Hematopoietic multipotent progenitor cell (in vitro differentiated cells): ENCODE measurements at regions not wholly inside any gene's neighbourhood (a gene's known extent, or its start where the extent isn't known, plus 50 kb on each side); places are given as distances from the start of the nearest gene placed in this dataset.

Source experiments
- DNase-seq, 3 donors: peaks; one replicate each; pipeline ENCODE4 v3.0.0-alpha.2; 2011 to 2015; ENCODE audit warnings: low read depth in 2 of 3, low spot score in 2 of 3

DNA sequence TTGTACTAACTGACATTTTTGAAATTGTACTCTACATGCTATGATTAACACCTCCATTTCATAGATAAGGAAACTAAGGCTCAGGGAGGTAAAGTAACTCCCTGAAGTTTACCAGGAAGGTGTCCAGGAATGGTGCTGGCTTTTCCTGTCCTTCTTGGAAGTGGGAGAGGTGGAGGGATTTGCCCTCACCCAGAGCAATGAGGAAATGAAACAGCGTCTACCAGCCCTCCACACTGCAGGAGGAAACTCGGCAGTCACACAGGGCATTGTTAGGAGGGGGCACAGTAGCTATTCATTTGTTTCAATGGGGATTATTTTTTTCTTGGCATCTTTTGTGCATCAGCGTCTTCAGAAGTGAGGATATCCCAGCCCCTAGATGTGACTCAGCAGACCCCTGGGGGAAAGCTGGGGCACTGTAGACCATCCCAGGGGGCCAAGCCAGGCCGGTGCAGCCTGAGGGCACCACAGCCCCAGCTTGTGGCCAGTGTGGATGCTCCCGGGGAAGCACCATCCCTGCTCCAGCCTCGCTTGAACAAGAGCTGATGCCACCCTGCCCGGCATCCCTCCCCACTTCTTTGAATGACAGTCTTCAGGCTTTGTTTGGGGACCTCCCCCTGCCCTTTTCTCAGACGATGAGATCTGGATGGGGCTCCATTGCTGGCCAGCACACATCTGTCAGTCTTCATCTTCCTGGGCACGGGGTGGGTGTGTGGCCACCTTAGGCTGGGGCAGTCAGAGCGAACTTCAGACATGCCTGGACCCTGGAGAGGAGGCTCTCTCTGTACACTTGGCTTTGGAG, 224.4 kb upstream of the PMEPA1 start:
- DNase-seq: no peak

DNA sequence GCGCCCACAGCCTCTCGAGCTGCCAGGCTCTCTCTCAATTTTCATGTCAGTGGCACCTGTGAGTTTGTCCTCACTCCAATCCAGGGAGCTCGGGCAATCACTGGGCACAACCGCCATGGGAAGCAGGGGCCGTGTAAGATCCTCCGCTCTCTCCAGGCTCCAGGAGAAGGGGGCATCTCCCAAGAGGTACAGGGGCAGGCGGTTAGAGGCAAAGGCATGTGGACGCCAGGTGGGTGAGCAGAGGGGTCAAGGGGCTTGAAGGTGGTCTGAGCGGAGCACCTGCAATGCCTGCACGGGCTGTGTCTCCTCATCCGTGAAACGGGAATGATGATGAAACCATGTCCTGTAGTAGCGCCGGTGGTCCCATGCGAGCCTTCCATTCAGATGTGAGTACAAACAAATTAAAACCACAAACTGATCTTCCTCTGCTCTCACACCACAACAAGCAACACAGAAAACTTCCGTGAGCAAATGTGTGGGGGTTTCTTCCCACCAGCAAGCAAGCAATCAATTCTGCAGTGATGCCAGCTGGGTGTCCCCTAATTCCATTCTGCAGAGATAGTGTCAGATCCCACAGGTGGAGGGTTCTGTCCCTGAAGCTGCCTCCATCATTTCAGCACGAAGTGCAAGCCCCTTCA, 222.5 kb upstream of the PMEPA1 start:
- DNase-seq: no peak

DNA sequence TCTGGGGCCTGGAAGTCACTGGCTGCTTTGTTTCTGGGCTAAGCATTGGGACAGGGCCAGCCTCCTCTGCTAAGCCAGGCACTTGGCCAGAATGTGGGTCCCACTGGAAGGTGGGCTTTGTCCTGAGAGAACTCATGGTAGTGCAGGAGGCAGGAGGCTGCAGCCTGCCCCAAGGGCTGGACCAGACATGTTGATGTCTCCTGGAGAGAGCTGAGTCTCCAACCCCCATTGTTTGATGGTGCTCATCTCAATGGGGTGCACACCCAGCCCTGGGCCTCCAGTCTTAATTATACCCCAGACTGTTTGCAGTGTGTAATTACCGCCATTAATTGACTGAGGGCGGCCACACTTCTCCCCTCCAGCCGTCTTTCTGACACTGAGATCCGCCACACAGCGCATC, 220.5 kb upstream of the PMEPA1 start:
- no peak for DNase-seq

DNA sequence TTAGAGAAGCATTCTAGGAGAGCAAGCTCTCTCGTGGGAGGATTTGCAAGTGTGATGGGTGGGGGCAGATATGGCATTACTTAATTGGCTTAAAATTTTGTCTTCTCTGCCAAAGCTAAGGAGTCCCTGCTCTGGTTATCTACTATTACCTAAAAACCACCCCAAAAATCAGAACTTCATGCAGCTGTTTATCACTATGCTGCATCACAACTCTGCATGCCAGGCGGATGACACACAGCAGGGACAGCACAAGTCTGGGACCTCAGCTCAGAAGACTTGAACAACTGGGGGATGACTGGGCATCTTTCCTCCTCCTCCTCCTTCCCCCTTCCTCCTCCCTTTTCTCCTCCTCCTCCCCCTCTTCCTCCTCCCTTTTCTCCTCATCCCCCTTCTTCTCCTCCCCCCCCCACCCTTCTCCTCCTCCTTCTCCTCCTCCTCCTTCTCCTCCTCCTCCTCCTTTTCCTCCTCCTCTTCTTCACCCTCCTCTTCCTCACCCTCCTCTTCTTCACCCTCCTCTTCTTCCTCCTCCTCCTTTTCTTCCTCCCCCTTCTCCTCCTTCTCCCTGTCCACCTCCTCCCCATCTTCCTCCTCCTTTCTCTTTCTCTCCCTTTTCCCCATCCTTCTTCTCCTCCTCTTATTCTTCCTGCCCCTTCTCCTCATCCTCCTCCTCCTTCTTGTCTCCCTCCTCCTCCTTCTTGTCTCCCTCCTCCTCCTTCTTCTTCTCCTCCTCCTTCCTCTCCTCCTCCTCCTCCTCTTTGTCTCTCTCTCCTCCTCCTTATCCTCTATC, 218.6 kb upstream of the PMEPA1 start:
- DNase-seq: no peak

DNA sequence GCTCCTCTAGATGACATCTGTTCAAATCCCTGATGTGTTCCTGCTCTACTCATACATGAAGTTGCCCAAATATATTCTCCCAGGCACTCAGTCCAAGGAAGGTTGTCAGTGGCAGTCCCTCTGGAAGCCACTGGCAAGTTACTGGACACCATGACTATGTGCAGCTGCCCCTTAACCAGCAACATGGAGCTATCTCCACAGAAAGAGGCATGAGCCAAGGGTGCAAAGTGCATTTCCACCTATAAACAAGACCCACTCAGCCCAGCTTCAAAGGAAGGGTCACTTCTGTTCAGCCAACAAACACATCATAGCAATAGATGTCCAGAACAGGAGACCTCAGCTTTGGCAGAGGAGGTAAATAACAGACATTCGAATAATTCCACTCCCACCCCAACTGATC, 217.6 kb upstream of the PMEPA1 start:
- no peak for DNase-seq

DNA sequence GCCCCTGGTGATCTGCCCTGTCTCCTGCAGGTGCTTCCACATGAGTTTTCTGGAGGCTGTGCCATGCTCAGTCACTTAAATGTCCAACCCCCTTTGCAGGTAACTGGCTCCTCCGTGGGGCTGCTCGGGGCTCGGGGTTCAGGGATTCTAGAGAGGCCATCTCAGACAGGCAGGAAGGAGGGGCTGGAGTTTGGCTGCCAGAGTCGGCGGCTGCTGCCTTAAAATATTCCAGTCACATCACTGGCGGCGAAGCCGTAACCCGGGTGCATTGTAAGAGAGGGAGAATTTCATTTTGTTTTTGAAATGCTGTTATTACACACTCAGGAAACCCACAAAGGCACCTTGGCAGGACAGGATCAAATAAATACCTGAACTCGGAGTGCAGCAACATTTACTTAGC, 212.9 kb upstream of the PMEPA1 start:
- no peak for DNase-seq

DNA sequence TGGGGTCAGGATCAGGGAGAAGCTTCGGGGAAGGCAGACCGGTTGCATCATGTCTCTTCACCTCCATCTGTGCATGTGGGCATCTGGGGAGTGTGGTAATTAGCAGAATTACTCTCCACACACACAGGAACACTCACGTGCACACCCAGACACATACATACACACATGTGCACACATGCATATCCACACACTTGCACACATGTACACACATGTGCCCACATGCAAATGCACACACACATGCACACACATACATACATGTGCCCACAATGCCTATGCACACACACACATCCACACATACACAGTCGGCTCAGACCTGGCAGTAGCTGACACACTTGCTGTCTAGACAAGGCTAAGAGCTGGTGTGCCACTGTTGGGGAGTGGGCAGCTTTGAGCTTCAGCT, 212.3 kb upstream of the PMEPA1 start:
- no peak for DNase-seq

DNA sequence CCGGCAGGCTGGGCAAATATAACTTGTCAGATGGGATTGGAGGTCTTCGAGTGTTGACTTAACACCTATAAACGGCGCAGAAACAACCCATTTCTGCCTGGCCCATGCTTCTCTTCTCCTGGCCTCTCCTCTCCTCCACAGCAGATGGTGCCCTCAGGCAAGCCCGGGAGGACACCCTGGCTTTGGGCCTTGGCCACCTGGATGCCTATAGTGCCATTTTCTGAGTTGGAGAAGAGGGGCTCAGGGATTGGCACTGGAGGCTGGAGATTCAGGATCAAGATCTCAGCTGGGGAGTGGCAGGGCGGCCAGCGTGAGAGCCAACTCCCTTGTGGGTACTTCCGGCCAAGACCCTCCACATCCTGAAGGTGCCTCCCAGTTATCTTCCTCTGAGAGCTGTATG, 211.9 kb upstream of the PMEPA1 start:
- no peak for DNase-seq

DNA sequence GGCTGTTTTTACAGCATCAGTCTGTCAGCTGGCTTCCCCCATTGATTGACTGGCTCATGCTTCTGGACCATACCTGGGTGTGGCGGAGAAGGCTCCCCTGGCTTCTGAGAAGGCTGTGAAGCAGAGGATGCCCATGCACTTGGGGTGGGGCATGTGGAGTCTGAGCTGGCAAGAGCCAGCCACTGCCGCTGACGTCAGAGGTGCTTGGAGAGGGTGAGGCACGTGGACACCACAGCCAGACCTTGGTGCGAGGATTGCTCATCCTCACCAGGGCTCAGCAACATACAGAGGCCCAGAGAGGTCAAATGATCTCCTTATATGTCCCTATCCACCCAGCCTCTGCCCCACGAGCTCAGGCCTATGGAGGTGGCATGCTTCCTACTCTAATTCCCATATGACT, 211.2 kb upstream of the PMEPA1 start:
- DNase-seq: no peak

DNA sequence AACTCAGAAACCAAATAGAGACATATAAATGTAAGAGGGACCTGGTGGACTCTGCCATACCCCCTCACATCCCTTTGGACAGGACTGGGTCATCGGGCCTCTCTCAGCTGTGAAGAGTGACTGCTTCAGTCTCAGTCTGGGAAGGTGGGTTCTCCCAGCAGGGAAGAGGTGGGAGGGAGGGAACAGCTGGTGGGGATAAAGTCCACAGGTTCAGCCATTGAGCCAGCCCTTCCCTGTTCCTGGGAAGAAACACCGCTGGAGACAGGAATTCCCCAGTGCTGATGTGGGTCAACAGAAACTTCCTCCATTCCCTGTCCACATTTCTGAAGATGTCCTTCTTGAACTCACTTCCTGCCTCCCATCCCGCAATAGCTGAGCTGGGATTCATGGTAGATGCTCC, 209.2 kb upstream of the PMEPA1 start:
- DNase-seq: no peak

DNA sequence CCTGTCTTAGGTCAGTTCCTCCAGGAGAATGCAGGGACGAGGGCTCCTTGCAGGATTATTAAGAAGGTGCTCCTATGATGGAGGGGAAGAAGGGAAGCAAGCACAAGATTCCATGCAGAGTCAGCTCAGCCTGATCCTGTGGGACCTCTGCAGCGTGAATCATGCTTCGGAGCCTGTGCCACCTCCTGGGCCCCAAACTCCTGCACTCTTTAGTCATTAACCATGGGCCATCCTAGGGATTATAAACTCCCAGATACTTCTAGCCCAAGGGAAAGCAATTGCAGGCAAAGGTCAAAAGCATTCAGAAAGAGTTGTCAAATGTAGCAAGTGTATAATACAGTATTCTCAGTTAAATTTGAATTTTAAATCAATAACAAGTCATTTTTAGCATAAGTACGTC, 208.7 kb upstream of the PMEPA1 start:
- DNase-seq: no peak

DNA sequence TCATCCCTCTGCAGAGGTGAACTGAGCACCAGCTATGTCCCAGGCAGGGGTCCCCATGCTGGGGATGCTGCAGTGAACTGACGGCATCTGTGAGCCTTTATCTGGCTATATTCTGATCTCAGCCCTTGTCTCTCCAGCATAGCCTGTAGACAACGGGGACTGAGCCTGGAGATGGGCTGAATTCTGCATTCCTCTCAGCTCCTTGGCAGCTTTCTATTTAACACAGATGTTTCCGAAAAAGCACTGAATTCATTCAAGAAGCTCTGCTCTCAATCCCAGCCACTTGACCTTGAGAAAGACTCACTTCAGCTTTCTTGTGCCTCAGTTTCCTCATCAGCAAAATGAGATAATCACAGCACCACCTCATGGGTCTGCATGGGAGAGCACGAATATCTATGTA, 204.4 kb upstream of the PMEPA1 start:
- DNase-seq: no peak

DNA sequence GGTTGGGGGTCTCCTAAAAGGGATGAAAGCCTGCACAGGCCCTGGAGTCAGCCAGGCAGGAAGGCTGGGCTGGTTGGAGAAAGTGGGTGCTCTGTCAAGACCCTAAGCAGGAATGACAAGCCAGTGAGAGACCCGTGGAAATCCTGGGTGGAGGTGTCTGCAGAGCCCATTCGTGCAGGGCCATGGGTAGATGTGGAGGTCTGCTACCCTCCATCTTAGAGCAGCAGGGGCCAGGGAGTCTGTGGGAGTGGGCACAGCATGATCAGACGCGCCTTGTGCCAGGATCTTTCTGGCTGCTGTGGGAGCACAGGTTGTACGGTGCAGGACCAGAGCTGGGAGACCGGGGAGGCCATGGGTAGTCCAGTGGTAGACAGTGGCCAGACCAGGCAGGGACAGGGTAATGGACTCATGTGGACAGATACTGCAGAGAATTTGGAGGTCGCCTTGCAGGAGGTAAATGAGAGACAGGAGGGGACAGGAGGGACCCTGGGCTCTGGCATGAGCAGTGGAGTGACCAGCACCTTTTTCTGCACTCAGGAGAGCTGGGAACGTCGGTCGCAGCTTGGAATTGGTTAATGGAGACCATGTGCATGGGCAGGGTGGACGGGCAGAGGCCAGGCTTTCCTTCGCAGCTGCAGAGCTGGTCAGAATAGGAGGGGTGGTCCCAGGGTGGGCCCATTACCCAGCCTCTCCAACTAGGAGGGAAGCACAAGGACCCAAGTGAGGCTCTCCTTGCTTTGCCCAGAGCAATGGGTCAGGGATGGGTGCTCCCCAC, 203.5 kb upstream of the PMEPA1 start:
- no peak for DNase-seq

DNA sequence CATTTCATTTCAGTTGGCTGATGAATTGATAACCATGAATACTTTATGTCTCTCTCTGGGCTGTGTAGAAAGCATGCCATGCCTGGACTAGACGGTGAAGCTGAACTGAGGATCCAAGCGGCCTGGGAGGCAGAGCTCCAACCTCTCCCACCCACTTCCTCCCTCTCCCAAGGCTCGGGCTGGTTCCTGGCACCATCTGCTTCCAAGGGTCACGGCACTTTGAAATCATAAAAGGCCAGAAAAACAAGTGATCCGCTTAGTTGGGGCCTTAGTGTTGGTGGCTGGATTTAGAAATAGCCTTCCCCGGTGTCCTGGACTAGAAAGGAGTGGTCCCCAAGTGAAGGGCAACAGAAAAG, 202.4 kb upstream of the PMEPA1 start:
- DNase-seq: no peak

DNA sequence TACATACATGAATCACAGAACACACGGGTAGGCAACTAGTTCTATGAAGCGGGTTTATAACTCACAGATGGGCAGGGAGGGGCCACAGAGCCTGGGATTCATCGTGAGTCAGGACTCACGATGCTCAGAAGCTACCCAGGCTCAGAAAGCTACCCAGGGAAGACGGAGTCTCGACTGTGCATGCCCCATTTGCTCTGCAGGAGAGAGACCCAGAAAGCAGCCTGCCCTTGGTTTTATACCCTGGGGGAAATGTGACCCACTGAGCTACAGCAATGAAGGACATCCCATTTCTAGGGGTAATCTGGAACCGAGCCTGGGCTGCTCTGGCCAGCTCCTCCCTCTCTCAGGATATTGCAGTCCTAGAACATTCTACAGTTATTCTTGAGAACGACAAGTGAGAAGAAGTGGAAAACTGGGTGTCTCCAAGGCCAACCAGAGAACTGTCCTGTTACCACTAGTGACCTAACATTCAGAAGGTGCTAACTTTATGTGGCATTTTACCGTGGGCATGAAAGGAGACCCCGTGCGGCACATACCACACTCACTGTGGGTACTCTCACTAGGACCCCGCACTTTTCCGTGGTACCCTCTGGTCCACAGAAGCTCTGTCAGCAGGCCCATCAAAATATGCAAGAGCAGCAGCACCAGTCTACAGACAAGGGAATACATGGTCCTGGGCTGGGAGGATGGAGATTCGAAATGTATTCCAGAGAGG, 201.9 kb upstream of the PMEPA1 start:
- DNase-seq: no peak

DNA sequence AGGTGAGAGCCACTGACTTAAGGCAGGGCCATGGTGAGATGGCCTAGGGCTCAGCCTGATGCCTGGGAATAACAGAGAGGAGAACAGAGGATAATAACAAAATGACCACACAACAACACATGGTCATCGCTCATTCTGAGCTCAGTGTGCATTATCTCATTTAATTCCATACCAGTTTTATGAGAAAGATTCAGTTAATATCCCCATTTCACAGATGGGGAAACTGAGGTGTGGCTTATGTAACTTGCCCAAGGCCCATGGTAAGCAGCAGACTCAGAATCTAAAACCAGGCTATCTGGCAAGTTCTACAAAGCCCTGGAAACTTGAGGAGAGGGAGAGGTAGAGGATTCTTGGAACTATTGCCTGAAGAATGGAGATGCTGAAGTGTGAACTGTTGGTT, 200.9 kb upstream of the PMEPA1 start:
- DNase-seq: no peak

DNA sequence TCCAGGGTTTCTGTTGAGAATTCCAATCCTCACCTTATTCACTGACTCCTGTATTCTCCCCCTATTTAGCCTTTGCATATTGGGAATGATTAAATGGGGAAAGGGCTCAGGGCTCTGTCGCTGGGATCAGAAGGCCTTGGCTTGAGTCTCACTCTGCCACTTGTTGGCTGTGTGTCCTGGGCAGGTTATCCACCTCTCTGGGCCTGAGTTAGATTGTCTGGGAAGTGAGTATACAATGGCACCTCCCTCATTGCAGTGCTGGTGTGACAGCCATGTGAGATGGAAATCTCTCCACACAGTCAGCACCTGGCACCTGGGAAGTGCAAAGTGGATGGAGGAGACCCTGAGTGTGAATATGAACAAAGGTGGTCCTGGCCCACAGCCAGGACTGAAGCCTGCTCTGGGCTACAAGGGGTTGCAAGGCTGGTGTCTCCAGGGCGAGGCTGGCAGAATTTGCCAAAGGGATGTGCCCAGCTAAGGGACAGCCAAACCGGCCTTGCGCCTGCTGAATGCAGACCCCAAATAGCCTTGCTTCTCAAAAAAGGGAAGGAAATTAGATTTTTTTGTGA, 200.0 kb upstream of the PMEPA1 start:
- no peak for DNase-seq

DNA sequence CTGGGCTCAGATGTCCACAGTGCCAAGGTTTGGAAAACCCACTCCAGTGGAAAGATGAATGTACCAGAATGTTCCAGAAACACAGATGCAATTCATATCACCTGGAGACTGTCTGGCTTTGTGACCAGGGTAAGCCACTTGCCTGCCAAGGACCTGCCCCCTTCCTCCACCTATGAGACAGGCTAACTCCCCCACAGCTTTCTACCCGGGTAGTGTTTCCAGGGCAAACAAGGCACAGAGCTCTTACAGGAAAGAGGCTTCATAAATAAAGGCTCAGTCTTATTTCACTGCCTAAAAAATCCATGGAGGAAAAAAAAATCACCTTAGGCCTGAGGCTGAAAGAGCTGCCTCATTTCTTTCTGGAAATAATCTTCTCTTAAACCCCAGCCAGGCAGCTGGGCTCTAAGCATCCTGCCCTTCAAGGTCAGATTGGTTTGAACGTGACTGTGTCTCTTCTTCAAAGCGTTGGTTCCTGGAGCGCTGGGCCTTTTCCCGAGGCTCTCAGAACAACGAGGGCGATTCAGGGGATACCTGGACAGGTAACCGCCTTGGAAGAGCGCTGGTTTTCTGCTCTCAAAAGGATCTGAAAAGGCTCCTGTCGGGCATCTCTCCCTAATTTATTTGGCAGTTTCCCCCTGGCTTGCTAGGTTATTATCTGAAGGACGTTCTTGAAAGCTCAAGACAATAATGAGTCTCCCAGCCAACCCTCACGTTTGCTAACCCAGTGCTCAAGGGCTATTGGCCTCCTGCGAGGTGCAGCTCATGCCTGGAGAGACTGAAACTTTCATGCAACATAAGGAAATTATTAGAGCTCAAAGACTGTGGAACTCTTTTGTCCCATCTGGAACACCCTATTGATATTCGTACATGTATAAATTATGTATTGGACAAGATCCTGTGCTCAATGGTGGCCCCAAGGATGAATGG, 199.2 kb upstream of the PMEPA1 start:
- DNase-seq: no peak

DNA sequence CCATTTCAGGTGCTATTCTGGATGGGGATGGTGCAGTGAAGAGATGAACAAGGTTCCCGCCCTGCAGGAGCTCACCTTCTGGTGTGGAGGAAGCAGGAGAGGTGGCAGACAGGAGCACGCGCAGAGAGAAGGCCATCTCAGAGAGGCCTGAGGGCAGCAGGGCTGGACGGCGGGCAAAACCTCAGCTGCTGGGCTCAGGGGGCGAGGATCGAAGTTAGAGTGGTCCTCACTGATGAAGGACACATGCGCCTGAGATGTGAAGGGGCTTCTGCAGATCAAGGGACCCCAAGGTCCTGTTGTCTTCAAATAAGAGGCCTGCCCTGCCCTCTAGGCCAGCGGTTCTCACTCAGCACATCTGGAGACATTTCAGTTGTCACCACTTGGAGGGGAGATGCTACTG, 198.4 kb upstream of the PMEPA1 start:
- DNase-seq: no peak
